ENCODE measurements at regions not wholly inside any gene's neighbourhood (a gene's known extent, or its start where the extent isn't known, plus 50 kb on each side); places are given as distances from the start of the nearest gene placed in this dataset.

GRCh38 chr2:180289627-180290026 is 282.5 kb upstream of the CWC22 start:
- TF ChIP-seq CTCF (IDR thresholded peaks at IDR 0.05) (no peak), POLR2AphosphoS5 (IDR thresholded peaks at IDR 0.05) (no peak), POLR2A (IDR thresholded peaks at IDR 0.05) (no peak), EP300 (IDR thresholded peaks at IDR 0.05) (no peak)

All from sigmoid colon (tissue), 4 donors.